ENCODE measurements at regions not wholly inside any gene's neighbourhood (a gene's known extent, or its start where the extent isn't known, plus 50 kb on each side); places are given as distances from the start of the nearest gene placed in this dataset.
"Not testable (repeated sequence)": the region's sequence is repeated elsewhere in the genome, so short reads cannot be mapped to it uniquely, and the experiment has no call there.

GRCh38 chr12:127482950-127483349, 784.0 kb upstream of the TMEM132C start:
- DNase-seq: no peak

- no peak for DNase-seq
These were observed 781.4 kb upstream of the TMEM132C start for GRCh38 chr12:127485528-127485927.

GRCh38 chr12:127487031-127487430, 779.9 kb upstream of the TMEM132C start:
- no peak for DNase-seq

- DNase-seq: no peak
These were observed 777.9 kb upstream of the TMEM132C start for GRCh38 chr12:127489061-127489460.

- DNase-seq: no peak
These were observed 771.7 kb upstream of the TMEM132C start for GRCh38 chr12:127494961-127495915.

GRCh38 chr12:127496255-127496654, 770.7 kb upstream of the TMEM132C start:
- no peak for DNase-seq

- no peak for DNase-seq
These were observed 766.4 kb upstream of the TMEM132C start for GRCh38 chr12:127500512-127501035.

GRCh38 chr12:127501916-127502315, 765.1 kb upstream of the TMEM132C start:
- no peak for DNase-seq

GRCh38 chr12:127503246-127503645, 763.7 kb upstream of the TMEM132C start:
- DNase-seq: no peak

- not testable (repeated sequence) for DNase-seq
These were observed 763.0 kb upstream of the TMEM132C start for GRCh38 chr12:127503996-127504395.

- no peak for DNase-seq
These were observed 762.1 kb upstream of the TMEM132C start for GRCh38 chr12:127504874-127505273.

- DNase-seq: no peak
These were observed 759.6 kb upstream of the TMEM132C start for GRCh38 chr12:127507341-127507740.

GRCh38 chr12:127509066-127509778, 757.7 kb upstream of the TMEM132C start:
- no peak for DNase-seq

GRCh38 chr12:127515941-127516340, 751.0 kb upstream of the TMEM132C start:
- DNase-seq: no peak

GRCh38 chr12:127516467-127516866, 750.5 kb upstream of the TMEM132C start:
- DNase-seq: no peak

- DNase-seq: no peak
These were observed 747.2 kb upstream of the TMEM132C start for GRCh38 chr12:127519779-127520178.

GRCh38 chr12:127526925-127527324, 740.0 kb upstream of the TMEM132C start:
- DNase-seq: no peak

- no peak for DNase-seq
These were observed 738.4 kb upstream of the TMEM132C start for GRCh38 chr12:127528551-127528950.

- no peak for DNase-seq
These were observed 735.4 kb upstream of the TMEM132C start for GRCh38 chr12:127531542-127531941.

- no peak for DNase-seq
These were observed 733.6 kb upstream of the TMEM132C start for GRCh38 chr12:127533353-127533752.

GRCh38 chr12:127536833-127537428, 730.0 kb upstream of the TMEM132C start:
- DNase-seq: no peak

GRCh38 chr12:127538316-127538715, 728.7 kb upstream of the TMEM132C start:
- DNase-seq: no peak

- no peak for DNase-seq
These were observed 727.6 kb upstream of the TMEM132C start for GRCh38 chr12:127539226-127539858.

All from NCI-H1417 treated with DMSO at 0.1 percent for 48 hours (cell line).